CD4-positive, alpha-beta T cell (primary cell): ENCODE measurements at regions not wholly inside any gene's neighbourhood (a gene's known extent, or its start where the extent isn't known, plus 50 kb on each side); places are given as distances from the start of the nearest gene placed in this dataset.
"Not testable (repeated sequence)": the region's sequence is repeated elsewhere in the genome, so short reads cannot be mapped to it uniquely, and the experiment has no call there.

ENCODE experiments used
- ATAC-seq: fragments of 200-7000 bp; cut with Tn5 transposase; one replicate; pipeline ENCODE4 v1.10.0; 2022; ENCODE audit warnings: mild to moderate bottlenecking; ENCODE audit not compliant: poor library complexity
- CTCF ChIA-PET: fragments of 350-600 bp; sonication (Branson Sonifier 250); formaldehyde crosslinking; loops from one replicate; lab custom pipeline; 2021; ENCODE audit warnings: antibody characterized with exemption, inconsistent platforms; lab: Charles Lee
- POLR2A ChIA-PET: fragments of 350-600 bp; sonication (Branson Sonifier 250); formaldehyde crosslinking; loops from one replicate; lab custom pipeline; 2021; ENCODE audit warnings: antibody characterized with exemption, inconsistent platforms; lab: Charles Lee
- DNase-seq, 14 experiments: peaks; one replicate each; pipeline ENCODE4 v3.0.0-alpha.2; 2013 to 2020; ENCODE audit warnings: mixed read lengths in 2 of 14
- H3K27ac ChIP-seq, 2 donors: one replicate each; pipeline versions ENCODE4 v1.5.1 to v1.7.0; 2013; ENCODE audit warnings: low read length in 2 of 2, low read depth in 1 of 2, mild to moderate bottlenecking in 1 of 2
- H3K27me3 ChIP-seq, 2 experiments: 1 replicate in 1 of 2; 2 replicates in 1 of 2; pipeline versions ENCODE4 v1.6.1 to v1.7.0; 2013; ENCODE audit warnings: low read length in 2 of 2, control low read depth in 1 of 2, mild to moderate bottlenecking in 1 of 2, moderate library complexity in 1 of 2; ENCODE audit not compliant: insufficient read depth in 2 of 2, control insufficient read depth in 1 of 2
- H3K36me3 ChIP-seq: one replicate; pipeline ENCODE4 v1.6.1; 2013; ENCODE audit warnings: low read length, control low read depth; ENCODE audit not compliant: insufficient read depth
- H3K4me1 ChIP-seq: one replicate; pipeline ENCODE4 v1.6.1; 2013; ENCODE audit warnings: low read length, control low read depth; ENCODE audit not compliant: insufficient read depth
- H3K4me3 ChIP-seq: one replicate; pipeline ENCODE4 v1.5.1; 2013; ENCODE audit warnings: mild to moderate bottlenecking, low read length, moderate library complexity
- H3K9me3 ChIP-seq, 2 experiments: 1 replicate in 1 of 2; 2 replicates in 1 of 2; pipeline versions ENCODE4 v1.6.1 to v1.7.0; 2013; ENCODE audit warnings: low read length in 2 of 2, mild to moderate bottlenecking in 2 of 2, control low read depth in 1 of 2, moderate library complexity in 1 of 2; ENCODE audit not compliant: control insufficient read depth in 1 of 2, insufficient read depth in 1 of 2
- H3K27ac Mint-ChIP-seq: one replicate; pipeline ENCODE4 v1.8.0; 2020; ENCODE audit warnings: mixed read lengths
- H3K27me3 Mint-ChIP-seq: one replicate; pipeline ENCODE4 v1.8.0; 2021; ENCODE audit warnings: mixed read lengths
- H3K36me3 Mint-ChIP-seq: one replicate; pipeline ENCODE4 v1.8.0; 2021; ENCODE audit warnings: low read depth, mixed read lengths
- H3K4me1 Mint-ChIP-seq: one replicate; pipeline ENCODE4 v1.8.0; 2021; ENCODE audit warnings: low read depth, mixed read lengths
- H3K4me3 Mint-ChIP-seq: one replicate; pipeline ENCODE4 v1.8.0; 2020; ENCODE audit warnings: mild to moderate bottlenecking, mixed read lengths
- H3K9me3 Mint-ChIP-seq: one replicate; pipeline ENCODE4 v1.8.0; 2020; ENCODE audit warnings: mixed read lengths
- intact Hi-C, 2 experiments: fragments of 100-400 bp; cut with DNase I in 1 of 2; cut with micrococcal nuclease in 1 of 2; formaldehyde crosslinking; loops; one replicate each; pipeline versions ENCODE4 v1.15.1 to v1.9.0; 2023 to 2025; cut with DNase I, micrococcal nuclease
- TF ChIP-seq, protein P1 (sequence below): fragments of 200-600 bp; IDR thresholded peaks from one replicate; pipeline ENCODE4 v1.8.0; 2022; ENCODE audit warnings: antibody characterized with exemption, mild to moderate bottlenecking

DNA sequence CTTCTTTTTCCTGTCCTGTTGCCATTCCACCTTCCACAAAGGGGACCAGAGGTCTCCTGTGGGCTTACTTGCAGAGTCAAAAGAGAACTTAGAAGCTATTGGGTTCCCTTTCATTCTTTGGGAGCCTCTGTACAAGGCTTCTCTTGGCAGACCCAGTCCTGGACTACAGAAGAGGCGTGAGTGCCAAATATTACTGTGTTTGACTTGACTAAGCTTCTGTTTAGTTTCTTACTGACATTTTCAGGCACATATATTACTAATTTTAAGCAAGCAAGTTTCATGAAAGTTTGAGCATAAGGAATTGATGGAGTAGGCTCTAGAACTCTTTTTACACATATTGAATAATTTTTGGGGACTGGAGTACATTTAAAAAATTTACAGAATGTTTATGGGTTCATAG is 254.4 kb downstream of the HAPSTR1 start:
- H3K4me1 Mint-ChIP-seq: no peaks in the 10 kb centered on the region
- H3K36me3 ChIP-seq: no peaks in the 10 kb centered on the region
- H3K4me3 ChIP-seq: no peak overlapping the region
- no peaks in the 10 kb centered on the region for H3K27me3 Mint-ChIP-seq
- H3K9me3 Mint-ChIP-seq: peaks cover 6% of the 10 kb centered on the region
- POLR2A ChIA-PET: no interaction called here
- peaks cover 10 to 14% of the 10 kb centered on the region in 2 experiments for H3K9me3 ChIP-seq
- no peak overlapping the region for H3K27ac ChIP-seq
- H3K4me1 ChIP-seq: no peaks in the 10 kb centered on the region
- no peak overlapping the region for H3K4me3 Mint-ChIP-seq
- H3K27ac Mint-ChIP-seq: no peak overlapping the region
- no peak for ATAC-seq
- H3K27me3 ChIP-seq: peaks cover 0 to 2% of the 10 kb centered on the region in 2 experiments
- TF ChIP-seq, protein P1, sequence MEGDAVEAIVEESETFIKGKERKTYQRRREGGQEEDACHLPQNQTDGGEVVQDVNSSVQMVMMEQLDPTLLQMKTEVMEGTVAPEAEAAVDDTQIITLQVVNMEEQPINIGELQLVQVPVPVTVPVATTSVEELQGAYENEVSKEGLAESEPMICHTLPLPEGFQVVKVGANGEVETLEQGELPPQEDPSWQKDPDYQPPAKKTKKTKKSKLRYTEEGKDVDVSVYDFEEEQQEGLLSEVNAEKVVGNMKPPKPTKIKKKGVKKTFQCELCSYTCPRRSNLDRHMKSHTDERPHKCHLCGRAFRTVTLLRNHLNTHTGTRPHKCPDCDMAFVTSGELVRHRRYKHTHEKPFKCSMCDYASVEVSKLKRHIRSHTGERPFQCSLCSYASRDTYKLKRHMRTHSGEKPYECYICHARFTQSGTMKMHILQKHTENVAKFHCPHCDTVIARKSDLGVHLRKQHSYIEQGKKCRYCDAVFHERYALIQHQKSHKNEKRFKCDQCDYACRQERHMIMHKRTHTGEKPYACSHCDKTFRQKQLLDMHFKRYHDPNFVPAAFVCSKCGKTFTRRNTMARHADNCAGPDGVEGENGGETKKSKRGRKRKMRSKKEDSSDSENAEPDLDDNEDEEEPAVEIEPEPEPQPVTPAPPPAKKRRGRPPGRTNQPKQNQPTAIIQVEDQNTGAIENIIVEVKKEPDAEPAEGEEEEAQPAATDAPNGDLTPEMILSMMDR: no peak
- H3K36me3 Mint-ChIP-seq: no peaks in the 10 kb centered on the region
- CTCF ChIA-PET: no interaction called here
- no peak for DNase-seq
- intact Hi-C loops: no loop called here

DNA sequence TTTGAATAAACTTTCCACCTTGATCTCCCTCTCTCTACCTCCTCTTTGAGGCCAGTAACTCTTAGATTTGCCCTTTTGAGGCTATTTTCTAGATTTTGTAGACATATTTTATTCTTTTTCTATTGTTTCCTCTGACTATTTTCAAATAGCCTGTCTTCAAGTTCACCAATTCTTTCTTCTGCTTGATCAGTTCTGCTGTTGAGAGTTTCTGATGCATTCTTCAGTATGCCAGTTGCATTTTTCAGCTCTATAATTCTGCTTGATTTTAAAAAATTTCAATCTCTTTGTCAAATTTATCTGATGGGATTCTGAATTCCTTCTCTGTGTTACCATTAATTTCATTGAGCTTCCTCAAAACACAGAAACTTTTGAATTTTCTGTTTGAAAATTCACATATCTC is 257.5 kb downstream of the HAPSTR1 start:
- CTCF ChIA-PET: no interaction called here
- no peaks in the 10 kb centered on the region for H3K36me3 Mint-ChIP-seq
- no peak overlapping the region for H3K27ac ChIP-seq

DNA sequence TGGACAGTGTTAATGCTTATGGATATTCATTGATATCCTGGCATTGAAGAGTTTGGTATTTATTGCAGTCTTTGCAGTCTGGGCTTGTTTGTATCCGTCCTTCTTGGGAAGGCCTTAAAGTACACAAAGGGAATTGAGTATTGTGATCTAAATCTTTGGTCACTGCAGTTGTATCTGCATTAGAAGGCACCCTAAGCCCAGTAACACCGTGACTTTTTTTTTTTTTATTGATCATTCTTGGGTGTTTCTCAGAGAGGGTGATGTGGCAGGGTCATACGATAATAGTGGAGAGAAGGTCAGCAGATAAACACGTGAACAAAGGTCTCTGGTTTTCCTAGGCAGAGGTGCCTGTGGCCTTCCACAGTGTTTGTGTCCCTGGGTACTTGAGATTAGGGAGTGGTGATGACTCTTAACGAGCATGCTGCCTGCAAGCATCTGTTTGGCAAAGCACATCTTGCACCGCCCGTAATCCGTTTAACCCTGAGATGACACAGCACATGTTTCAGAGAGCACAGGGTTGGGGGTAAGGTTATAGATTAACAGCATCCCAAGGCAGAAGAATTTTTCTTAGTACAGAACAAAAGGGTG is 258.0 kb downstream of the HAPSTR1 start:
- H3K4me3 ChIP-seq, H3K27ac ChIP-seq, H3K4me3 Mint-ChIP-seq, H3K4me1 Mint-ChIP-seq, intact Hi-C loops, H3K36me3 ChIP-seq, H3K27me3 ChIP-seq, H3K36me3 Mint-ChIP-seq, POLR2A ChIA-PET, H3K27ac Mint-ChIP-seq, CTCF ChIA-PET, DNase-seq, ATAC-seq, H3K4me1 ChIP-seq, H3K9me3 Mint-ChIP-seq, H3K27me3 Mint-ChIP-seq: not testable (repeated sequence)
- peaks cover 10 to 22% of the 10 kb centered on the region in 2 experiments for H3K9me3 ChIP-seq

More for the DNA sequence above, 257.5 kb downstream of the HAPSTR1 start:
- Mint-ChIP-seq H3K27ac (no peak overlapping the region), H3K4me3 (no peak overlapping the region), H3K4me1 (no peaks in the 10 kb centered on the region), H3K9me3 (peaks cover 9% of the 10 kb centered on the region), H3K27me3 (no peaks in the 10 kb centered on the region)
- DNase-seq: no peak
- no peak overlapping the region for H3K4me3 ChIP-seq
- no peak for ATAC-seq
- H3K4me1 ChIP-seq: no peaks in the 10 kb centered on the region
- peaks cover 10 to 22% of the 10 kb centered on the region in 2 experiments for H3K9me3 ChIP-seq
- POLR2A ChIA-PET: no interaction called here
- TF ChIP-seq, protein P1: no peak
- no peaks in the 10 kb centered on the region for H3K27me3 ChIP-seq
- no peaks in the 10 kb centered on the region for H3K36me3 ChIP-seq
- intact Hi-C loops: no loop called here

DNA sequence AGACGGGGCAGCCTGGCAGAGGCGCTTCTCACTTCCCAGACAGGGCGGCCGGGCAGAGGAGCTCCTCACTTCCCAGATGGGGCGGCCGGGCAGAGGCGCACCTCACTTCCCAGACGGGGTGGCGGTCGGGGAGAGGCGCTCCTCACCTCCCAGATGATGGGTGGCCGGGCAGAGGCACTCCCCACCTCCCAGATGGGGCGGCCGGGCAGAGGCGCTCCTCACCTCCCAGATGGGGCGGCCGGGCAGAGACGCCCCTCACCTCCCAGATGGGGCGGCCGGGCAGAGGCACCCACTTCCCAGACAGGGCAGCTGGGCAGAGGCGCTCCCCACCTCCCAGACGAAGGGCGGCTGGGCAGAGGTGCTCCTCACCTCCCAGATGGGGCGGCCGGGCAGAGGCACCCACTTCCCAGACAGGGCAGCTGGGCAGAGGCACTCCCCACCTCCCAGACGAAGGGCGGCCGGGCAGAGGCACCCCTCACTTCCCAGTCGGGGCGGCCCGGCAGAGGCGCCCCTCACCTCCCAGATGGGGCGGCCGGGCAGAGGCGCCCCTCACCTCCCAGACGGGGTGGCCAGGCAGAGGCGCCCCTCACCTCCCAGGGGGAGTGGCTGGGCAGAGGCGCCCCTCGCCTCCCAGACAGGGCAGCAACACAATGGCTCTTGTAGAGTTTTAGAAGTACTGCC is 258.8 kb downstream of the HAPSTR1 start:
- ATAC-seq, H3K27ac ChIP-seq, H3K4me3 Mint-ChIP-seq, H3K4me3 ChIP-seq, H3K4me1 Mint-ChIP-seq, H3K27me3 Mint-ChIP-seq, CTCF ChIA-PET, H3K27me3 ChIP-seq, H3K4me1 ChIP-seq, POLR2A ChIA-PET, intact Hi-C loops, H3K36me3 Mint-ChIP-seq, DNase-seq, H3K36me3 ChIP-seq, H3K27ac Mint-ChIP-seq, H3K9me3 Mint-ChIP-seq: not testable (repeated sequence)
- H3K9me3 ChIP-seq: peaks cover 10 to 22% of the 10 kb centered on the region in 2 experiments
